ENCODE measurements at regions not wholly inside any gene's neighbourhood (a gene's known extent, or its start where the extent isn't known, plus 50 kb on each side); places are given as distances from the start of the nearest gene placed in this dataset.
A peak's percentile ranks its signal among the peaks of the same experiment; 100 is the strongest.

DNA sequence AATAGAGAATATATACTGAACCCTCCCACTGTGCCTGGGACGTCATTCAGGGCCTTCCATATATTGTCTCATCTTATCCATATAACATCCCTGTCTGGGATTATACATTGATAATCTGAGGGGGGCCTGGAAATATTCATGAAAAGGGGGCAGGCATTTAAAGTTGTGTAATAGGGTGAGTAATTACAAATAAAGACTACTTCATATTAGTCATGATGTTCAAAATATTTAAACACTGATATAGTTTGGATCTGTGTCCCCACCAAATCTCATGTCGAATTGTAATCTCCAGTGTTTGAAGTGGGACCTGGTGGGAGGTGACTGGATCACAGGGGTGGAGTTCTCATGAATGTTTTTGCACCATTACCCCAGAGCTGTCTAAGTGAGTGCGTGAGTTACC, 97.8 kb downstream of the AQP9 start:
- no peak for DNase-seq

DNA sequence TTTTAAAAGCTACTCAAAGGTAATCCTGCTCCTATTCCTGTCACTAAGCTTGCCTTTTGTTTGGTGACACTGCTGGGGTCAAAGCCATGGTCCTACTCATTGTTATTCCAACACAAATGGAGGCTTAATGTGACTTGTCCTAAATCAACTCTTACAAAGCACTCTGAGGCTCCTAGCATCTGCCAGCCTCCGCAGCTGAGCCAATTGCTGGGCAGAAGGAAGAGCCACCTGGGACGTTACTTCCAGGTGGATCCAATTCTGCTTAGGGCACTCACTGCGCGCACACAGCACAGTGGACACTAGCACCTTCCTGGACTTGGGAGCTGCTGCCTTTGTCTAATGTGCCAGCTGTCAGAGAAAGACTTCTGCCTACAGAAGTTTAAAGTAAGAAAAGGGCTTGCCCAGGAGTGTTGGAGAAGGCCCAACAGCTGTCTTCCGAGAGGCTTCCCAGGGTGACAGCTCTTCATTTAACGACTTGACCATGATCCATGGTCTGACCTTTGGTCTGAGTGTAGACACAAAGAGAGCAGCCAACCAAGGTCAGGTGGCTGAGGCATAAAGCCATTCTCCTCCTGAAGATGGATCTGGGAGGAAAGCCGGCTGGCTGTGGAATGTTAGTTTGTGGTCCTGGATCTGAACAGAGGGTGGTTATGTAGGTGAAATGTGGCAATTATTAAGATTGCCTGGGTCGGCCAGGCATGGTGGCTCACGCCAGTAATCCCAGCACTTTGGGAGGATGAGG, 102.2 kb downstream of the AQP9 start:
- no peak for DNase-seq

DNA sequence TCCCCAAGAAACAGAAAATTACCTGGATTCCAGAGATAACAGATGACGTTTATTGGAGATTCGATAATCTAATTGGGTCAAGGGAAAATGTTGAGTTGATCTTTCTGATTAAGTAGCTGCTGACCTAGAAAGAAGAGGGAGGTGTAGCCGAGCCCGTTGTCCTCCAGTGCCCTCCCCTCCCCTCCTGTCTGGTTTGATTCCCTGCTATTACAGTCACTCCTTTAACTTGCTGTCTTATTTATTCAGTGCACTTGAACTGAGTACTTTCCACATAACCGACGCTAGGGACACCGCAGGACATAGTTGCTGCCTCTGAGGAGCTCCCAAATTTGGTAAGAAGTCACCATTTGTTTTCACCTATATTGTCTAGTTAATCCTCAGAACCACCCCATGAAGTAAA, 103.7 kb downstream of the AQP9 start:
- no peak for DNase-seq

DNA sequence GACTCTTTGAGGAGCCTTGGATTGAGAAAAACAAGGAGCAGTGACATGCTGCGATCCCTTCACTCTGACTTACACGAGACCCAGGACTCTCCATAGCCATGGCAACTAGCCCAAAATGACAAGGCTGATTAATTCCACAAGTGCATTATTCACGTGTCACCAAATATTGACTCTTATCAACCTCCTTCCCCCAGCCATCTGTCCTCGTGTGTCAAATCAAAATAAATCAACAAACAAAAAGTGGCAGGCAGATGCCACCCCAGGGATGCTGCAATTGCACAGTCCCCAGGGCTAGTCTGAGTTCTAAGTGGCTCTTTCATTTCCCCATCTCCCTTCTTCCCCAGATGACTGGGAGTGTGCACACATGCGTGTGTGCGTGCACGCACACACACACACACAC, 104.9 kb downstream of the AQP9 start:
- DNase-seq = peak; percentile 55

DNA sequence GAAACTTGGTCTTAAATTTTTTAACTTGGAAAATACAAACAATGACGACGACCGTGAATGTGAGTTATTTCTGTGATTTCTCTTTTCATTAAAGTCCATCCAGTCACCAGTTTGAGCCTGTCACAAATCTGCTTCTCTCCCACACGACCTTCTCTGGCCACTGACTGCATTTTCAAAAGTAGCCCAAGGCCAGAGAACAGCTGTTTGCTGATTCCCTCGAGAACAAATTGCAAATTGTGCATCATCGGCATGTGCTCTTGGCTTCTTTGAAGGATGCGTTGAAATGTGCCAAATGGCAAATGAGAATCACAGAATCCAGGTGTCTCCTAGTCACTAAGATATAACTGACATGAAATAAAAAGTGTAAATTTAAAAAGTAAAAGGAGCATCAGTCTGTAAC, 106.4 kb downstream of the AQP9 start:
- no peak for DNase-seq

DNA sequence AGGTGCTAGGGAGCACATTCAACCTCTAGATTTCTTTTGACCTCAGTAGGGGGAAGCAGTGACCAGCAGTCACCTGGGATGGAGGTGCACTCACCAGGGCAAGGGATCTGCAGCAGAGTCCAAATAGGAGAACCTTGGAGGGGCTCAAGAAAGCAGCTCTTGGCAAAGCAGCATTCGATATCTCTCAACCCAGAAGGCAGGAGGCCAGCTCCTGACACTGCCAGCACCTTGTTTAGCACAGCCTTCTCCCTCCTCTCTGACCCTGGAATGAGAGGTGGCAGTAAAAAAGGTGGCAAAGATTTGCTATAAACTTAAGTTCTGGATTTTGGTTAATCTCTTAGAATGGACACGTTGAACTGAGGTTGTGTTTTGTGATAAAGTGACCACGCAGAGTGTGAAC, 107.9 kb downstream of the AQP9 start:
- no peak for DNase-seq

DNA sequence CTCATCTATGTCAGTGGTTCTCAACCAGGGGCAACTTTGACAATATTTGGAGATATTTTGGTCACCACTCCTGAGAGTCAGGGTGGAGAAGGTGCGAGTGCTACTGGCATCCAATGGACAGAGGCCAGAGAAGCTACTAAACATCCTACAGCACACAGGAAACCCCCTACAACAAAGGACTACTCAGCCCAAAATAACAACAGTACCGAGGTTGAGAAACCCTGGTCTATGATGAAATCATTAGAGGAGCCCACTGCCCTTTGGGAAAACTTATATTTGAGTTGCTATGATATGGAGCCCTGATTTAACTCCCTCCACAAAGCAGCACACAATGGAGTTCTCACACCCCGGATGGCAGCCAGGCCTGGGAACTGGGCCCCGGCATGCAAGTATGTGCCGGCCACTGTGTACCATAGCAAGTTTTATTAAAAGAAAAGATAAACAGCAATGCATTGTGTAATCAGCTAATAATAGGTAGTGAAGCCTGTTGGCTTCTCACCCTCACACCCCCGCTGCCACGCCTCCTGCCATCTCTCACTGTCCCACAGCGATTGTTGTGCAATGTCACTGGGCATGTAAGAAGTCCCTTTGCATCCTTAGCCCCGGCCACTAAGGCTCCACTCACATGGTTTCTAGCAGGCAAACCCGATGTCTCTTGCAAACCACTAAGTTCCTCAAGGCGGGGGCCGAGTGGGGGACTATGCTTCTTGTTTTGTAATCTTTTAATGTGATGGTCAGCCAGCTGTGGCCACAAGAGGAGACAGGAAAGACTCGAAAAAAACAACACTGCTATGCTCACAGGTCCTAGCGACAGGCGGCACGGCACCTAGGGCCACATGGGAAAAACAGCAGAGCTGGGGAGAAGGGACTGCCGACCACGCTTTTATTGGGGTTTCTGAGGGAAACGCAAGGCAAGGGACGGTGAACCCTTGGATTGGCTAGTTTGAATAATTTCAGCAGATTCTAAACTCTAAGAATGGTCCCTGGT, 110.0 kb downstream of the AQP9 start:
- DNase-seq = no peak

DNA sequence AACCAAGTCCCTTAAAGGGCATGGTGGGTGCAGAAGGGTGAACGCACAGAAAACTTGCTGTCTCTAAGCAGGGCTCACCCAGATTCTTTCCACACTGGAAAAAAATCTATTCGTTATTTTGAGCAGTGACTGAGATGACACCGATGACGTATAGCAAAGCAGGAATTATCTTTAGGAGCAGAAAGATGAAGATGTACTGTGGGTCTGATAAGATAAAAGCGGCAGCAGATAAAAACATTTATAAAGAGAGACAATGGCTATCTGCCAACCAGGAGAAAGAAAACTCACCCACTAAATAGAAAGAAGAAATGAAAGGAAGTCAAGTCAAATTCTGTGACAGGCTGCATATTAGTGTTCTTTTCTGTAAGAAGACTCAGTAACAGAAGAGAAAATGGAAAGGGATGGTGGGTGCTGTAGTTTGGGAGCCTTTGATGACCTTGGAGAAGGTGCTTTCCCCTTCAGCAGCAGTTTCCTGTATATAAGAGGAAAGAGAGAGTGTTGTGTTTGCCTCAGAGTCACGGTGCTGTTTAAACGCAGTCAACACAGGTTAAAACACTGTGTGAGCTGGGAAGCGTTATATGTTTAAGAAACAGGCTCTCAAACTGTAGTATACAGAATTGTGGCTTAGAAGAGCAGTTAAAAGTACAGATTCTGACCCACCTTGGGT, 111.6 kb downstream of the AQP9 start:
- no peak for DNase-seq

DNA sequence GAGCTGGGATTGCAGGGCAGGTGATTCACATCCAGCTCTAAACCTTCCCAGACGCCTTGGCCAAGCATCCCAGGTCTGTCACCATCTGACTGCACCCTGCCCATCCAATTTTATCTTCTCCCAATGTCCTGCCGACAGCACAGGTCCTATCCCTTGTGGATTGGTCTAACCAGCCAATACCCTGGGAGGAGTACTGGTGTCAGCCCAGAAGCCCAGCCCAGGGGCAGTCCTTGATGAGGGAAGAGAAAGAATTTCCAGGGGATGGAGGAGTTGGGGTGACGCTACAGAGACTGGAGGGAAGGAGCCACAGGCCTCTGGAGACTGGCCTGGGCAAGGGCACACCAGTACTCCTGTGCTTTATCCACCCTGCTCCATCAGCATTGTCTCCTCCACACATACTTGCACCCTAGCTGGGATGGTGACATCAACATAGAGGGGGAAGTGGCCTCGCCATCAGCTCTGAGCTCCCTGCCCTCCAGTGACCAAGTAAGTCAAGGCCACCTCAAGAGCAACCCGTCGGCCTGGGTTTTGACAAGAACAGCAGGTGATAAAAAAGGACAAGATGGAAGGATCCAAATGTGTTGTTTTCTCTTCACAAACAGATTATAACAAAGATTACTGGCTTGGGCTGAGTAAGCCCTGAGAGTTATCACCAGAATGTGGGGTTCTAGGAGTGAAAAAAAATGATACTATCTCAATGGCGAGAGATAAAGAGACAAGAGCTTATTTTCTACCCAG, 114.6 kb downstream of the AQP9 start:
- DNase-seq = no peak

DNA sequence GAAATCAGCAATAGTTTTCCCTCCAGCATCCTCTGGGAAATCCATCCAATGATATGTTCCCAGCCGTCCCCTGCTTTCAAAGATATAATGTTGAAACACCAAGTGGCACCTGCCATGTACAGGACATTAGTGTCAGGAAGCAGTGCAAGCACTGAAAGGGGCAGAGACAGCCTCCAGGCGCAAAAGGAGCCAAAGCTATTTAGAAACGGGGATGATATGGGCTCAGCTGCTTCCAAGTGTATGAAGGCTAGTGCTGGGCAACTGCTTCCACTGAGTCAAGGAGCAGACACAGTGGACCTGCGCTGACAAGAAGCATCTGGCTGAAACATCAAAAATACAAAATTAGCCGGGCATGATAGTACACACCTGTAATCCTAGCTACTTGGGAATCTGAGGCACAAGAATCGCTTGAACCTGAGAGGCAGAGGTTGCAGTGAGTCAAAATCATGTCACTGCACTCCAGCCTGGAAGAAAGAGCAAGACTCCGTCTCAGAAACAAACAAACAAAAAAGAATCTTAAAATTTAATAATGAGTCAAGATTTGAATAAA, 119.7 kb downstream of the AQP9 start:
- DNase-seq = no peak

DNA sequence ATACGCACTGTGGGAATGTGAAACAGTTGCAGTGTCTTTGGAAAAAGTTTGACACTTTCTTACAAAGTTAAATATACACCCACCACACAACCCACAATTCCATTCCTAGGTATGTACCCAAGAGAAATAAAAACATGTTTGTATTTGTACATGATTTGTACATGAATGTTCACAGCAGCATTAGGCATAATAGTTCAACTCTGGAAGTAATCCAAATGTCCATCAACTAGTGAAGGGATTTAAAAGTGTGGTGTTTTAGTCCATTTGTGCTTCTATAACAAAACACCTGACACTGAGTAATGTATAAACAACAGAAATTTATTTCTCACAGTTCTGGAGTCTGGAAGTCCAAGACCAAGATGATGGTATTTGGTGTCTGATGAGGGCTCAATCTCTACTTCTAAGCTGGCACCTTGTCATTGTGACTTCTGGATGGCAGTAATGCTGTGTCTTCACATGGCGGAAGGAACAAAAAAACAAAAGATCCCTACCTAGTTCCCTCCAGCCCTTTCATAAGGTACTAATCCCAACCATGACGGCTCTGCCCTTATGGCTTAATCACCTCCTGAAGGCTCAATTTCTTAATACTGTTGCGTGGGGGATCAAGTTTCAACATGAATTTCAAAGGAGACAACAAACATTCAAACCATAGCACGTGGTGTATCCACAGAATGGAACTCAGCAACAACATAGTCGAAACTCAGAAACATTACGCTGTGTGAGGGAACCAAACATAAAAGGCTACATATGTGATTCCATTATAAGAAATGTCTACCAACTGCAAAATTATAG, 120.5 kb downstream of the AQP9 start:
- no peak for DNase-seq

DNA sequence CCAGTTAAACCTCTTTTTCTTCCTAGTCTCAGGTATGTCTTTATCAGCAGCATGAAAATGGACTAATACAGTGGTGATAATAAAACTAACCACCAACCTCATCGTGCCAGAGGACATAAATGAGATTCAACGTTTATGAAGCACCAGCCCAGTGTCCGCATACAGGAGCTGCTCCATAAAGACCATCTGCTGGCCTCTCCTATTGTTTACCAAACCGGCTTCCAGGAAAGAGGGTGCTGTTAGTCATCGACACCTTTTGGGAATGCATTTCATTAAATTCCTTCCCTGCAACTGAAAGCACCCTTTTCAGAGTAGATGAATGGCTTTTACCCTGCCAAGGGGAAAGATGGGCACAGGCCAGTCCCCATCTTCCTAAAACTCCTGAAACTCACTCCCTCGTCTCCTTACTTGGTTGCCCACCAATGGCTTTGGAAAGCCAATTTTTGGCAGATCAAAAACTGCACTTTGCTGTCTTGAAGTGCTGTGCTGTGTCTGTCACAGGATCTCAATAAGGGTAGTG, 122.1 kb downstream of the AQP9 start:
- no peak for DNase-seq

DNA sequence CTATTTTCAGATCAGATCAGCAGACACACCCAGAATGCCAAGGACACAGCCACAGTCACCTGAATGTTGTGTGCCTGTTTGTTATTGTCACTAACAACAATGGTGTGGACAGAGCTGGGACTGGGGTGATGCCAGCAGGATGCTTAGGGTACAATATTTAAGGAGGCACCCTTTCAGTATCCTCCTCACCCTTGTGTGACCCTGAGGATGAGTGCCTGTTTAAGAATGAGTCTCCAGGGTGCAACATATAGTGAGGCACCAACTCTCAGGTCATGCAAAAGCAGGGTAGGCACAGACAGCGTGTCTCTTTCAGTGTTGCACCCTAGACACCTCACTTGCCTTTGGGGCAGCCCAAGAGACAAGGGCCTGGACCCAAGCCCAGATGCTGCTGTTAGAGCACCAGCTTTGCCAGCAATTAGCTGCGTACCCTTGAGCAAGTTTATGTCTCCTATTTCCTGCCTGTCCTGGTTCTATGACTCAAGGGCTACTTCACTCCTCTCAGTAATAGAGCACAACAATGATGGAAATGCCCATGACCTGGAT, 122.6 kb downstream of the AQP9 start:
- DNase-seq = no peak

DNA sequence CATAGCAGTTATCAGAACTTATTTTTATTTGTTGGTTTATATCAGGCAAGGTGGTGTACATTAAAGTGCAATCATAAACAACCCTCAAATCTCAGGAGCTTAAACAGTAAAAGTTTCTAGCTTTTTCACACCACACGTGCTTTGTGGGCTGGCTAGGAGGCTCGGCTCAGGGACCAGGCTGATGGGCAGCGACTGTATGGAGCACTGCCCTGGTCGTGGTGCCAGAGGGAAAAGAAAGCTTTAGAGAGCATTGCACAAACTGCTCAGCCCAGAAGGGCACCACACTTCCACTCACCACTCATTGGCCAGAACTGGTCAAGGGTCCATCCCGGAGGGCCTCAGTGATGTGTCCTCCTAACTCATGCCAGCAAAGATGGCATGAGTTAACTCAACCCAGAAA, 123.2 kb downstream of the AQP9 start:
- no peak for DNase-seq

DNA sequence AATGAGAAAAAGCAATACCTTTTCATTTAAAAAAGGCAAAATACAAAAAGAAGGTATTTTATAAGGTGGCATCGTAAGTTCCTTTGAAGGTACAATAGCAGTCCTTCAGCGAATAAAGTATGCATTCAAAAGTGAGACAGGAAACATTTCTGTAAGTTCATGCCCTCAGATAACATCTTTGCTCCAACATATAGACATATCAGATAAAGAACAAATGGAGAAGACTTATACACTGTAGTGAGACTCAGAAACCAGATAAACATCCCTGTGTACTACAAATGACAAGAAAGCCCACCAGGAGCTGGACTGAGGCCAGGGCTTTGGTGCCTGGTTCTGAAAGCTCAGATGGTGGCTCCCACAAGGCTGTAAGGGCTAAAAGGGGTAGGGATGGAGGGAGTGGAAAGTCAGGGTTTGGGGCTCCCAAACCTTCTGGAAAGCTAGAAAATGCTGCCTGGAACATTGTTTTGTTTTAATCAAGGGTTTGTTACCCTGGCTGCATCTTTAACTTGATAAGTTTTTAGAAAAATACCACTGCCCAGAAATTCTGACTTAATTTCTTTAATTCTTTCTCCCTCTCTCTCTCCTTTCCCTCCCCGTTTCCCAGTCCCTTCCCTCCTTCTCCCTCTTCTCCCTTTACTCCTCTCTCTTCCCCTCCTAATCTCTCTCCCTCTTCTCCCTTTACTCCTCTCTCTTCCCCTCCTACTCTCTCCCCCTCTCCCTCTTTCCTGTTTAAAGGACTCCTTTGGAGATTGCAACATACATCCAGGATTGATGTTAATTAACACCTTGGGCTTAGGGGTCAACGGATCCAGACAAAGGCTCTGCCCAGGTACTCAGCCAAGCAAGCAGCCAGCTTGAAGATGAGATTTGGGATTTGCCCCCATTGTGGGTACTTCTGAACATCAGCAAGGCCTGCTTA, 126.1 kb downstream of the AQP9 start:
- no peak for DNase-seq

DNA sequence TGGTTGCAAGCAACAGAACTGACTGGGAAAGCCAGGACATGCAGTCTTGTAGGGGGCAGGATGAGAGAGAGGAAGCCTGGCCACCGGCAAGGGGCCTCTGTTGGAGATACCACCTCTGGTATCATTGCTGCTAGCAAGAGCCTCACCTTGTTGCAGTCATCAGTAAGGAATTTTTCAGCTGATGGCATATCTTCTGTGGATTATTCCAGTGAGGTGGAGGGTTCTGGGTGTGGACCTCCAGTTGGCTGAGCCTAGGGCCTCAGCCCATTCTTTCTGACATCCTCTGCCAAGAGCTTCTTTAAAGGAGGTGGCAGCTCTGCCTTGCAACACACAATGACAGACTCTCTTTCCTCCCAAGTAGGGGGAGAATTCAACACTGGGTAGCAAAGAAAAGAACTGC, 128.9 kb downstream of the AQP9 start:
- no peak for DNase-seq

DNA sequence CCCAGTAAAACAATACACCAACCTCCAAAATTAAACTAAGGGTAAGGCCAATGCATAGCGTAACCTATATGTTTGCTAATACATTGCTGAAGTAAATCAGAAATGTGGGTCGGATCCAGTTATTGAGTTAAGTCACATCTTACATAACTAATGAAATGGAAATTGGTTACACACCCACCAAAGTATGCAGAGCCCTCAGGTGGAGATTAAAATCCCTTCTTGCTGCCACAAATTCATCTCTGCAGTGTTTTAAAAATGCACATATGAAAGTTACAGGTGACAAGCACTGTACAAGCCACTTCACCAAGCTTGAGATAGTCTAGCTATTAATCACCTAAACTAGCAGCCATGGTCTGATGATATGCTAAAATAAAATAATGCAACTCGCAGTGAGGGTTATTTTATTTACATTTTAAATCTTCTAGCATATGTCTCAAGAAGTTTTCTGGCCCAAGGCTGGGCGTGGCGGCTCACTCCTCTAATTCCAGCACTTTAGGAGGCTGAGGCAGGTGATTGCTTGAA, 130.6 kb downstream of the AQP9 start:
- no peak for DNase-seq

DNA sequence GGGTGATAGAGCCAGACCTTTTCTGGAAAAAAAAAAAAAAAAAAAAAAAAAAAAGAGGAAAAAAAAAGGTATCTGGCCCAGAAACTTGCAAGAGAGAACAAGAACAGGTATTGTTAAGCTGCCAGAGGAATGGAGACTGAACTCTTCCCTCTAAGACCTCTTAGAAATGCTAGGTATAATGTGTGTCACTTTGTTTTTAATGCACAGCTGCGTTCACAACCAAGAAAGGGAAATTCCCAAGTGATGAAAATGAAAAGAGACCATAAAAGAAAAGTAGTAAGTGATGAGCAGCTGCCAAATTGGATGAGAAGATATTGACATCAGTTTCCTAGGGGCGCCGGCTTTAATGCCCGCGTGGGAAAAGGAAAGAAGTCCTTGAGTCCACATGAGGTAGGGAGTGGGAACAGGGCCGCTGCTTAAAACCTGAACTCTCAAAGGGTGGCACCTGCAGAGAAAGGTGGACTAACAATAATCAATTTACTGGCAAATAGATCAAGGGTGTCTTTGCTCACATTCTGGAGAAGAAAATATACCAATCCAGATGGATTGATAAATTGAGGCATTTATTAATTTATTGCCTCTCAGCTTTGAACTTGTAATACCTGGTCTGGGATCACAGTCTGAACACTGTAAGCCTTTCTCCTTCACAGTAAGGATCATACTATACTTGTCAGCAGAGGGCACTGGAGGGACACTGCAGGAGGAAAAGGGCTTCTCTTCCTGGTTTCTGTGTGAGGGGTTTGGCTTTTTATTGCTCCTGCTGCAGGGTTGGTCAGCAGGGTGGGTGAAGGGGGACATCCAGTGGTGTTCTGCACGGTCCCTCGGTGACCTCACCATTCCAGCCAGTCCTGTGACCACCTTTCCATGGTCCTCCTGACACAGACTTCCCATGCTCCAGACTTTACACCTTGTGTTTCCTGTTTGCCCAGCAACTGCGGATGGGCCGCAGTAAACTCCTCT, 131.6 kb downstream of the AQP9 start:
- DNase-seq = peak; percentile 11

DNA sequence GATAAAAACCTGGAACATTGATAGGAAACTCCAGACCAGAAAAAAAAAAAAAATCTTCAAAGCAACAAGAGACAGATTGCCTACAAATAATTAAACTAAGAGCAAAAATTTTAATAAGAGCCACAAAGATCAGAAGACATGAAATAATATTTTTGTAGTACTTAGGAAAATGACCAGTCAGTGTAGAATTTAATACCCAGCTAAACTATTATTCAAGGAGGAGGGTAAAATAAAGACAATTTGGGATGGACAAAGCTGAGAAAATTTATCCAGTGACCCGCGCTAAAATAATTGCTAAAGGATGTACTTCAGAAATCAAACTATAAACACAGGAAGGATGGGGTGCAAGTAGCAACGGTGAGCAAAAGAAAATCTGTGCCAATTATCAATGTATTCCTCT, 133.2 kb downstream of the AQP9 start:
- DNase-seq = no peak

Data from NCI-H146 (cell line).